ENCODE measurements at regions not wholly inside any gene's neighbourhood (a gene's known extent, or its start where the extent isn't known, plus 50 kb on each side); places are given as distances from the start of the nearest gene placed in this dataset.

GRCh38 chr9:135303865-135304499, 175.6 kb upstream of the PPP1R26 start:
- TF ChIP-seq CTCF (IDR thresholded peaks at IDR 0.05) (no peak), POLR2A (IDR thresholded peaks at IDR 0.05) (no peak)

Data from breast epithelium (tissue), 3 donors.